HG03342 (cell line): ENCODE measurements at regions not wholly inside any gene's neighbourhood (a gene's known extent, or its start where the extent isn't known, plus 50 kb on each side); places are given as distances from the start of the nearest gene placed in this dataset.

Experiments
- ATAC-seq: cut with Tn5 transposase; IDR thresholded peaks from one replicate; pipeline ENCODE4 v1.9.1; 2021; ENCODE audit warnings: mild to moderate bottlenecking, moderate library complexity; ENCODE audit not compliant: unreplicated experiment

DNA sequence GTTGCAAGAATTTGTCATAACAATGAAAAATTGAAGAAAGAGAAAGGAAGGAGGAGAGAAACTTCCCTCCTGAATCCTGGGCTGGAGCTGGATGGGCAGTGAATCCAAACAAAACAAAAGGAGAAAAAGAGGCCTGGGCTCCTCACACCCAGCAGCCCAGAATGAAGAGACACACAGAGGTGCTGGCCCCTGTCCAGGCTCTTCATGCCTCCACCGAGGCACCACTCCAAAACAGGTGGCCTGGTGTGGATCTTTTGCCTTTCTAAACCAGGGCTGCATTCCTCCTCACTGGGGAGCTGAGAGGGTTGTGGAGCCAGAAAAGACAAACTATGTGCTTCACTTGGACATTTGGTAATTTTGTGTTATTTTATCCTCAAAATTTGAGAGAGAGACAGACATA, 76.0 kb downstream of the FAM124B start:
- no peak for ATAC-seq

DNA sequence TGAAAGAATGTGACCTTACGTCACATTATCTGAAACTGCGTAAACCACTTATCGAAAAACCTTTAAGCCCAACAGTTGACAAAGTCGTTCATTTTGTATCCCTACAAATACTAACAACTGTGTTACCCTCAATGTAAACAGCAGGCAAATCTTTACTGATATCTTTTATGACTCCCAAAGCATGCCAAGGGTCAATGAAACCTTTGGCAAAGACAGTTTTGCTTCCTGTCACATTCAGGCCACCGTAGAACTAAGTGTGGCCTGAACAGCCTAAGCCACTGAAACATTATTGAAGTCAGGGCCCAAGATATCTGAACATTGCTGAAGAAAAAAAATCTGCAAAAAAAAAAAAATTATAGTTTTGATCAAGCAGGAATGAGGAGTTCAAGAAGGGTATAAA, 77.3 kb downstream of the FAM124B start:
- no peak for ATAC-seq

DNA sequence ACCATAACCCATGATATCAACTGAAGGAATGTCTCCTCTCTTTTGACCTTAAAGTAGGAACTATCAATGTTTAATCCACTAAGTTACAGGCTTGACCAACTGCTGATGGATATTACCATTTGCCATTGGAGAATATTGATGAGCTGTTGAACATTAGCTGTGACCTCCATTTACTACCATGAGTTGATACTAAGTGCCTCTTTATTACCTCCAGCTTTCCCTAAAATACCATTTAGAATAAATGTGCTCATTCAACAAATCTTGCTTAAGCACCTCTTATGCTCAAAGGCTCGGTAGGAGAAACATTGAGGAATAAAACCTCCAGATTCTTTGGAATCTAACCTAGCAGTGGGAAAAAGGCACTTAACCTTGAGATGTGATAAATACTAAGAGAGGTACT, 81.2 kb downstream of the FAM124B start:
- no peak for ATAC-seq

DNA sequence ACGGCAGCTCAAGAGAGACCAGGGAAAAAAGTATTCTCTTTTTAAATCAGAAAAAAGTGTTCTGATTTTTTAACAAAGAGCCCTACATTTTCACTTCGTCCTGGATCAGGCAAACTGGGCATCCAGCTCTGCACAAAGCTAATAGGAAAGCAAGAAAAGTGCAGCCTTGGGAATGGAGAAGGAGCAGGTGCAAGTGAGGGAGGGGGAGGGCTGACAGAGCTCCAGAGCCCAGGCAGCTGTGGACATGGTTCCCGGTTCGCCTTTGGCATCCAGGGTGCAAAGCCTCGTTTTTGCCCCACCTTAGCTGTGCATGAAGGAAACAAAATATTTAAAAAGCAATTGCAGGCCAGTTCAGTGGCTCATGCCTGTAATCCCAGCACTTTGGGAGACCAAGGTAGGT, 82.2 kb downstream of the FAM124B start:
- no peak for ATAC-seq

DNA sequence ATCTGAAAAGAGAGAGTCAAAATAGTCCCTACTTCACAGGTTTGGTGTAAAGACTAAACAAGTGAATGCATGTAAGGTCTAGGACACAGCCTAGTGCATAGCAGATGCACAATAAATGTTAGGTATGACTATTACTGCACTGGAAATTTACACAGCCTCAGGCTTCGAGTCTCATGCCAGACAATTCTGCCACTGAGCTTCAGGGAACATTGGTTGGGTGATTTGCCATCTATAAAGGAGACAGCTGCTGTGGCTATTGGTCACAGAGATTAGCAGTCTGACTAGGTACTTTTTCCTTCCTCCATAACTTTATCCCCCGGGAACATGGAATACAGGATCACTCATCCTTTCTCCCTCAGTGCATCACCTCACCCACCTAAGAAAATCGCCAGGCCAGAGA, 89.2 kb downstream of the FAM124B start:
- no peak for ATAC-seq

DNA sequence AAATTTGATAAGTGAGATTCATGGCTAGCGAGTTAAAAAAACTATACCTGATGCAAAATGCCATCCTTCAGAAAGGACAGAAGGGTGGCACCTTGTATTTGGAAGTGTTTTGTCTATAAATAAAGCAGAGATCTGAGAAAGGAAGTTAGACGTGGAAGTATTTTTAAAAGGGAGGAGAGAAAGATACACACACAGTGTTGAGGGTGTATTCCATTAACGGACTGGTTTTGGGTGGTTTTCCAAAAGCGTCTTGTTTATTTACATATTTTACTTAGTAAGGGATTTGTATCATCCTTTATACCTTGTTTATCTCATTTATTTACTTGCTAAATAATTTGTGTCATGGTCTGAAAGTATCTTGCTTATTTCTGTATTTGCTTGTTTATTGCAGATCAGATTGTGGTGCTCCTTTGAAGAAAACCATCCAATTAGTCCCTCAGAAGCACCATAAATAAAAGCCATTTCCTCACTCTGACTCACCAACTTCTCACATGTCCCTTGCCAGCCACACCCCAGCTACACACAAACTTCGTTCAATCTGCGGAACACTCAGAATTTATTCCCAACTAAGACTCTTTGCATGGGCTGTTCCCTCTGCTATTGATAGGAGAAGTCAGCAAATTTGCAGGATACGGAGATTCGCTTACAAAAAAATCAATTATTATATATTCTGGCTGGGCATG, 90.8 kb downstream of the FAM124B start:
- ATAC-seq: no peak

DNA sequence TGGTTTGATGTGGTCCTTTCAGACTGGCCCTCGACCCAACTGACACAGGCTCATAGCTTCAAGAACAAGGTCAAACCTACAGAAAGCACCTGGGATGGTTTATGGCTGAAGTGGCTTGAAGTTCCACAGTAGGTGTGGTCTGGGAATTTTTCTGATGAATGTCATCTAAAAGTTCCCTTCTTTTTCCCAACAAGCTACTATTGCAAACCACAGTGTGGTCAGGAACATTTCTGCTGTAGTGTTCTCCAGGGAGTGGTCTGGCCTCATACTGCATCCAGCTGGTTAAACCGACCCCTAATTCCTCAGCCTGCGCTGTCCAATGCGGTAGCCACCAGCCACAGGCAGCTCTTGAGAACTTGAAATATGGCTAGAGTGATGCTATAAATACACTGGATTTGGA, 92.7 kb downstream of the FAM124B start:
- no peak for ATAC-seq

DNA sequence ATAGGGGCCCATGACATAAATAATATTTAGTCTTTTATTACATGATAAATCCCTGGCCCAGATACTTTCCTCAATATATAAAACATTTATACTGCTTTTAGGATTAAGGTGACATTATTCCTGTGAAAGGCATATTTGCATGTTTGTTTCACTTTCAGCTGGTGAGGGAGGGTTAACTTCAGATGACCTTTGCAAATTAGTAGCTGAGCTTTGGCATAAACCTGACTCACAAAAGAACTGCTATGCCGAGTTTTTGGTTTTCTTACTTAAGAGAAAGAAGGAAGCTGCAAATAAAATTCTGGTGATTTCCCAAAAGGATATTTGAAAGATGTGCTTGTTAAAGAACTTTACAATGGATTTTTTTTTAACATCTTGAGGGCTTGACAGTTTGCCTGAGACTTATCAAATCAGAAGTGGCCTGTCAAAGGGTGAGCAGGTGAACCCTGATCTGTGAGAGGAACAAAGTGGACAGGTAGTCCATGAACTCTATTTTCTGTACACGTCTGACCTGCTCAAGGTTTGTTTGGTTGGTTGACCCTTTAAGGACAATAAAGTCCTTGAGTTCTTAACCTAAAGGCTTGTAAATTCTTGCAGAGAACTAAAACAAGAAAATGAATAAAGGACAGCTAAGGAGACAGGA, 93.5 kb downstream of the FAM124B start:
- peak; percentile 96 for ATAC-seq

DNA sequence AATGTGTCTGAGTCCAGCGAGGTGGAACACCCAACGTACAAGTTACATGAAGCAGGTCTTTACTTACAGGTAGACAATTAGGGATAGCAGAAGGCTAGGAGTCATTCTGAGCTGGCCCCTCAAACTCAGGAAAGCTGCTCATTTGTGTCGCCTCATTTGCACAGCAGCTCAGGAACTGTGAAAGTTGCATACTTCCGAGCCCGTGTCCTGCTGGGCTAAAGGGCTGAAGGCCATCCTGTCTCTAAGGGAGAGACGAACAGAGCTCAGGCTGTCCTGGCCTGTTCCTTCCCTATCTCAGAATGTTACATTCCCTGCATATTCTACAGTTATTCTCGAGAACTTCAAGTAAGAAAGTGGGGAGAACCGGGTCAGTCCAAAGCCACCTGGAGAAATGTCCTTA, 99.0 kb downstream of the FAM124B start:
- ATAC-seq: no peak

DNA sequence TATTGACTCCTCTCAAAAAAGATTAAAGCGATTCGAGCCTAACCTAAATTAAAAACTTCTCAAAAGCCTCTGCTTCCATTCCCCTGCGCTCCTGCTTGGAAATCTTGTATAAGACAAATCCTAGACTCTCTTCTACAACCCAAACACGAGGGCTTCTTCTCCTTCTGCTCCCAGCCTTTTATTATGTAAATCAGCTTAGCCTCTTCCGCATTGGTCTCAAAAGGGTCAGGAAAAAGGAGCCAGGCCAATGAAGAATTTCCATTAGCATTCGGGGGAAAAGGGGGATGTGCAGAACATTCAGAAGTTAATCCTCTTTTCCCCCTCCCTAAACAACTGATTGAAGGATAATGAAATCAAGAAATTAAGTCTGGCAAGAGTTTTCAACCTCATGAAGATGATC, 107.9 kb downstream of the FAM124B start:
- ATAC-seq: no peak

DNA sequence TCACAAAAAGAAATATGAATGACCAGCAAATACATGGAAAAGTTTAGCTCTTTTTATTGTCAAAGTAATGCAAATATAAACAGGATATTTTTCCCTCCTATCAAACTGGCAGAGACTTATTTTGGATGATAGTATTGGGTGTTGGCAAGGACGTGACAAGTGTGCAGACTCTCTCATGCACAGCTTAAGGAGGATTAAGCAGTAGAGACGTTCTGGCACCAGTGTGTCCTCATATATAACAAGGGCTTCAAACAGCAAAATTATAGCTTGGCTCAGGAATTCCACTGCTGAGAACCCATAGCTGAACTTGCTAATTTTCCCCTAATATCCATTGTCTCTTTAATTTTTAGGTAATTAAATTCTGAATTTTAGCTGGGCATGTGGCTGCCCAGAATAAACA, 114.4 kb downstream of the FAM124B start:
- no peak for ATAC-seq

DNA sequence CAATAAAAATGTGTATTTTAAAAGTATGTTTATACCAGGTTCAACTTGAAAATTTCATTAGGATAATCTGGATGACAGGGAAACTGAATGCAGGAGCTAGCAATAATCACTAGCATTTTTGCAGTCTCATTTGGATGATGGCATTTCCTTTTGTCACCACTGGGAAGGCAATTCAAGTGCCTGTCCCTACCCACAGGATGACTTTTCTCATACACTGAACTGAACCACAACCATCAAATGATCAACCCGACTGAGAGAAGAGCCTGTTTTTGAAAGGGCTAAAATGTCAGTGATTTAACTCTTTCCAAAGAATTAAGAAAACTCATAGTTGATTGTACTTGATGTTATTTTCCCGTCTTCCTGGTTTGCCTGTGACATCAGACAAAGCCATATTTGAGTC, 115.0 kb downstream of the FAM124B start:
- ATAC-seq: no peak

DNA sequence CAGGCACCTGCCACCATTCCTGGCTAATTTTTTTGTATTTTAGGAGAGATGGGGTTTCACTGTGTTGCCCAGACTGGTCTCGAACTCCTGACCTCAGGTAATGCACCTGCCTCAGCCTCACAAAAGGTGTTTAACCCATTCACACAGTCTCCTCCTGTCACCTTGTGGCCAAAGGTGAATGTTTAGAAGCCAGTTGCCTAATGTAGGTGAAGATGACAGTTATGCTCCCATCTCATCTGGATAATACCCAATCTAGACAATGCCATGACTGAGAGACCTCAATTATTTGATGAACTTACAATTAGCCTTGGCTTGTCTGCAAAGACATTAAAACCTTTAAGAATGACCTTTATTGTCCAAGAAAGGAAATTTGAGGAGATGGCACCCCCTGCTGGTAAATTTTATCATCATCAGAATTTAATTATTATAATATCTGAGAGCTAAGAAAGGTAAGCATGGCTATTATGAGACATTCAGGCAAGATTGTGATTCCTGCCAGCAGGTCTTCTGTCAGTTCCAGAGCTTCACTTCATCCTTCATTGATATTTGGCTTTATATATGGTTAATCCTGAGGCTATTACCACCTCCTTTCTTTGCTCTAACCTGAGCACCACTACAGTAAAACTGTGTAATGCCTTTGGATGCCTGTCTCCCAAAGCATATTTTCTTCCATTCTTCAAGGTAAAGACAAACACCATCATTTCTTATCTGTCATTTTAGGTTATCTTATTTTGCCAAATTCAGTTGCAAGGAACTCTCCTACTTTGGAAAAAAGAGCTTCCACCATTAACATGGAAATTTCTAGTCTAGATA, 117.6 kb downstream of the FAM124B start:
- no peak for ATAC-seq

DNA sequence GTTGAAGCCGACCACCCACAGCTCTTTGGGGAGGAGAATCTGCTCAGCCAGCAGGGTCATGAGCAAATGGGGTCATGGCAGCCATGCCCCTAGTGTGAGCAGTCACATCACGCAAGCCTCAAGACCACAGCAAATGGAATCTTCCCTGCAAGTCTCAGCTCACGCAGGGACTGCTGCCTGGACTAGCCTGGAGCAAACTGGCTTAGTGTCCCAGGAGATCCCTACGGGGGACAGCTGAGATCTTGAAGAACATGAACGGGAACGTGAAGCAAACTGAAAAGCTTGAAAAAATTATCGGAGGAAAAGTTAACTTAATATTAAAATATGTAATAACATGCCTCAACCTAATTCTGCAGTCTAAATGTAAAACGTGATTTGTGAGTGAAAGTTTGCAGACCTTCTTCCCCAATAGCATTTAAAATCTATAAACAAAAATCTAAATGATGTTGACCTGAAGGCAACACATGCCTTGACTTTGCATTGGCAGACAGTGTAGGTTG, 118.4 kb downstream of the FAM124B start:
- no peak for ATAC-seq

DNA sequence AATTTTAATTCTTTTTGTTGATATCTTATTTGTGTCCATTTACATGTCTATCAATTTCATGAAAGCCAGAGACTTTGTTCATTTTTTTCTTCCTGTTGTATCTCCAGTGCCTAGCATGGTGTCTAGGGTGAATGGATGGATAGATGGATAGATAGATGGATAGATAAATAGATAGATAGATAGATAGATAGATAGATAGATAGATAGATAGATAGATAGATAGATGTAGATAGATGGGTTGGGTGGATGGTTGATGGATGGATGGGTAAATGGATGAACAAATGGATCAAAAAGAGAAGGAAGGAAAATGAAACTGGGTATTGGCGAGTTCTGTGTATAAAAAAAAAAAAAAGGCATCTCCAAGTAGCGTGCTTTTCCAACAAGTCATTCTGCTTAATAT, 120.5 kb downstream of the FAM124B start:
- ATAC-seq: no peak

DNA sequence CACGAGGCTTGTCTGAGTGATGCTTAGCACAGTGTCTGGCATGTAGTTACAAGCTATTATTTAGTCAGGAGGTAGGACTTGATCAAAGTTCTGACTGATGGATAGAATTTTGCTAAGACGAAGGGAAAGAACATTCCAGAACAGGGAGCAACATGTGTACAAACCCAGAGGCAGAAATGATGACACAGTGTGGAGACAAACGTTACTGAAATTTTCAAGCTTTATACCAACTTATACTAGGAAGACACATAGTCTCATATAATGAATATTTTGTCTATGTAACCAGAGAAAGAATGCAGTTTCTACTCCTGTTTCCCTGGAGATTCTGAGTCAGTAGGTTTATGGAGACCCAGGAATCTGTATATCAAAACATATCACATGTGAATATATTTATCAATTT, 123.4 kb downstream of the FAM124B start:
- no peak for ATAC-seq

DNA sequence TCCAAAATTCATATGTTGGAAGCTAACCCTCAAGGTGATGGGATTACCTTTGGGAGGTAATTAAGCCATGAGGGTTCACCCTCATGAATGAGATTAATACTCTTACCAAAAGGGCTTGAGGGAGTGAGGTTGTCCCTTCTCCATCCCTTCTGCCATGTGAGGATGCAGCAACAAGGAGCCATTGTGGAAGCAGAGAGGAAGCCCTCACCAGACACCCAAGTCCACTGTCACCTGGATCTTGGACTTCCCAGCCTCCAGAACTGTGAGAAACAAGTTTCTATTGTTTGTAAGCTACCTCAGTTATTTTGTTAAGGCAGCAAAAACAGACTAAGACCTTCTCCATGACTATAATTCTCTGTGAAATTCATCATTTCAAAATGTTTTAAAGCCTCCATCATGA, 125.7 kb downstream of the FAM124B start:
- no peak for ATAC-seq

DNA sequence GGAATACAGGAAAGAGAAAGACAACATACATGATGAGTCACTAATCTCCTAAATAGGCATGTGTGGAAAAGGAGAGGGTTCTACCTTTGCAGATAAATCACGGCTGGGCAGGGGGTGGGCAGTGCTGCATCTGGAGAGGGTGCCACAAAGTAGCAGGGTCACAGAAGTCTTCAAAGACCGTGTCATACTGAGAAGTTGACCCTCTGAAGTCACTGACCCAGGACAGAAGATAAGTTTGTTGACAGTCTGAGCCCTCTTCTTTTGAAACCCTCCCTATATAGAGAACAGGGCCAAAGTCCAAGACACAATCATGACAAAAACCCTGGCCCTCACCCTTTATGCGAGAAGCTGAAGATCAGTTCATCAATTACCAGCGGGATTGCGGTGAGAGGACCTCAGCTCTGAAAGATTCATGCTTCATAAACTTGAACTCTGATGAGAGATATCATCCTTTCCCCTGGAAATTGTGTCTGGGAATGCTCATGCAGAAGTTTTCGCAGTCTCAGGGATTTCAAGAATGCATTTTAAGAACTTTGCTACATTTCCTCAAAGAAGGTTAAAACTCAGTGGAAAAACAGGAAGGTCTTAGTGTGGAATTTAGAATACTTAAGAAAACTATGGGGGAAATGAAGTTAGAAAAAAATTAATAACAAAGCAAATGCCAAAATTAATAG, 129.5 kb downstream of the FAM124B start:
- ATAC-seq: no peak

DNA sequence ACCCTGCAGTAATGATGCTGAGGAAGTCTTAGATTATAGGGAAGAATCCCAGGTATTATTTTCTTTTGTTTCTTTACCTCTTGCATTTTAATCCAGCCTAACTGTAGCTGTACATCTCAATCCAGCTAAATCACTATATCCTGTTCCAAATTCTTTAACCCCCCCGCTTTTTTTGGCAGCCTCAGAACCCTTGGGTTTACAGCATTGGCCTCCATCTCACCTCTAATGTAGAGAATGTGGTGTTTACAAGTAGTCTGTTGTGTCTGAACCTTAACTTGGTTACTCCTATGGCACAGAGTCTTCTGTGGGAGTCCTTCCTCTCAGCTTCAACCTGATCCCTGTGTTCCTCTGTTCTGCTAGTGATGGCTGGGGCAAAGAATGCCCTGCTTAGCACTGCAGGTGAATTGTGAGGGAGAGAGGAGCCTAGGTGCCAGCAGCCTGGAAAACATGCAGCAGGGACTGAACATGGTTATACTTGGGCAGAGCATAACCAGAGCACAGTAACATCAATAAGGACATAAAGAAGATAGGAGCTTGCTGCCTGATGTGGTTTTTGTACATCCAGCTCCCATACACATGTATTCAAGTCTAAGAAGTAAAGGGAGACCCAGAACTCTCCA, 130.2 kb downstream of the FAM124B start:
- no peak for ATAC-seq

DNA sequence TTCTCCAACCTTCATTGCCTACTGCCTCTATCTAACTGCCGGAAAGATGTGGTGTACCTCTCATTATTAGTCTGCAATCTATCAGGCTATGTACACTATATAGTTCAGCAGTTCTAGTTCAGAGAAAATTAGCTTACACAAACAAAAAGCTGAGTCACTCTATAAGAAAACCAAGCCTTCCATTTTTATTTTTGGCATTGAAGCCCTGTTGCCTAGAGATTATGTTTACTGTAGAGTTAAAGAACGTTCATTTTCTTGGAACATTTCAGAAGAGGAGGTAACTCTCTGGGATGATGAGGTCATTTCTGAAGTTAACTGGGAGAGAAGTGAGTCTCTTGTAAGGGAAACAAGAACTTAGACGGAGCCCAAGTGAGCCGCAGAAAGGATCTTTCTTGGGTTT, 133.5 kb downstream of the FAM124B start:
- ATAC-seq: no peak

DNA sequence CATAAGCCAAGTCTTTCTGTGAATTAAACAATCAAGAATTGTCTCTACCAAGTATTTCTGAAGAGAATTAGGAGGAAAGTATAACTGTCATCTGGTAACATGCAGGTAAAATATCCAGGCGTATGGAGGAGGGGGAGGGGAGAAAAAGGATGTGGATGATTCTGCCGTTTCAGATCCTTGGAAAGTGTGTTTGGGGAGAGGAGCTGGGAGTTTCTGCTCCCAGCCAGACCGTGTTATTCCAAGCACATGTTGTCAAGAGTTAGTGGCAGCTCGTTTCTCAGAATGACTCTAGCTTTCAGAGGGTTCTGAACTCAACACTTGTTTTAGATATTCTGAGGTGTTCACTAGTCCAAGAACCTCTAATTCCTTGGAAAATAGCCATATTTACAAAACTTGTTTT, 137.6 kb downstream of the FAM124B start:
- ATAC-seq: no peak
